NB4 (cell line): ENCODE measurements at regions not wholly inside any gene's neighbourhood (a gene's known extent, or its start where the extent isn't known, plus 50 kb on each side); places are given as distances from the start of the nearest gene placed in this dataset.

ENCODE experiments used
- DNase-seq: peaks from one replicate; pipeline ENCODE4 v3.0.0; 2010; ENCODE audit warnings: low read depth
- H3K4me3 ChIP-seq: one replicate; pipeline ENCODE4 v1.5.1; 2011; ENCODE audit warnings: mild to moderate bottlenecking, low read depth, low read length, moderate library complexity
- MYC ChIP-seq: IDR thresholded peaks from 2 replicates; pipeline ENCODE4 v1.6.1; 2011; ENCODE audit warnings: low read depth, low read length
- POLR2A ChIP-seq: IDR thresholded peaks from 2 replicates; pipeline ENCODE4 v1.6.1; 2011; ENCODE audit warnings: mild to moderate bottlenecking; ENCODE audit not compliant: insufficient read length; ENCODE audit errors: extremely low read depth
- TF ChIP-seq, protein P1 (sequence below): IDR thresholded peaks from one replicate; pipeline ENCODE4 v1.5.1; 2012; ENCODE audit warnings: low read depth, low read length
- TF ChIP-seq, protein P2 (sequence below): IDR thresholded peaks from 2 replicates; pipeline ENCODE4 v1.6.1; 2011; ENCODE audit warnings: low read depth, low read length

DNA sequence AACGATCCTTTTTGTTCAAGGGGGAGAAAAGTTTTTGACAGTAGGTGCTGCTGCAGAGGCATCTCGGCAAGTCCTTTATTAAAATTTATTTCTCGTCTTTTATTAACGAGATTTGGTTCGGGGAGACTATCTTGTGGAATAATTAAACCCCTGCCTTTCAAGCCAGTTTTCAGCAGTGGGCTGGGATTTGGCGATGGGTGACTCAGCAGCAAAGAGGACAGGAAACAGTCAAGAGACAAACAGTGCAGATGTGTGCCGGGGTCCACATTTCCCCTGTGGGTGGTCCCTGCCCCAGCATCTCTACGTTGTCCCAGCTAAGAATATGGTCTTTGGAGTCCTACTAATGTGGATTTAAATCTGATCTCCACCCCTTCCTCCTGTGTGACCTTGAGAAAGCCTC is 282.8 kb downstream of the CDH26 start:
- H3K4me3 ChIP-seq, result no peak overlapping the region
- no peak for DNase-seq
- TF ChIP-seq POLR2A, result no peak
- TF ChIP-seq, protein P1, sequence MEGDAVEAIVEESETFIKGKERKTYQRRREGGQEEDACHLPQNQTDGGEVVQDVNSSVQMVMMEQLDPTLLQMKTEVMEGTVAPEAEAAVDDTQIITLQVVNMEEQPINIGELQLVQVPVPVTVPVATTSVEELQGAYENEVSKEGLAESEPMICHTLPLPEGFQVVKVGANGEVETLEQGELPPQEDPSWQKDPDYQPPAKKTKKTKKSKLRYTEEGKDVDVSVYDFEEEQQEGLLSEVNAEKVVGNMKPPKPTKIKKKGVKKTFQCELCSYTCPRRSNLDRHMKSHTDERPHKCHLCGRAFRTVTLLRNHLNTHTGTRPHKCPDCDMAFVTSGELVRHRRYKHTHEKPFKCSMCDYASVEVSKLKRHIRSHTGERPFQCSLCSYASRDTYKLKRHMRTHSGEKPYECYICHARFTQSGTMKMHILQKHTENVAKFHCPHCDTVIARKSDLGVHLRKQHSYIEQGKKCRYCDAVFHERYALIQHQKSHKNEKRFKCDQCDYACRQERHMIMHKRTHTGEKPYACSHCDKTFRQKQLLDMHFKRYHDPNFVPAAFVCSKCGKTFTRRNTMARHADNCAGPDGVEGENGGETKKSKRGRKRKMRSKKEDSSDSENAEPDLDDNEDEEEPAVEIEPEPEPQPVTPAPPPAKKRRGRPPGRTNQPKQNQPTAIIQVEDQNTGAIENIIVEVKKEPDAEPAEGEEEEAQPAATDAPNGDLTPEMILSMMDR, result no peak
- TF ChIP-seq MYC, result no peak
- TF ChIP-seq, protein P2, sequence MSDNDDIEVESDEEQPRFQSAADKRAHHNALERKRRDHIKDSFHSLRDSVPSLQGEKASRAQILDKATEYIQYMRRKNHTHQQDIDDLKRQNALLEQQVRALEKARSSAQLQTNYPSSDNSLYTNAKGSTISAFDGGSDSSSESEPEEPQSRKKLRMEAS, result no peak

DNA sequence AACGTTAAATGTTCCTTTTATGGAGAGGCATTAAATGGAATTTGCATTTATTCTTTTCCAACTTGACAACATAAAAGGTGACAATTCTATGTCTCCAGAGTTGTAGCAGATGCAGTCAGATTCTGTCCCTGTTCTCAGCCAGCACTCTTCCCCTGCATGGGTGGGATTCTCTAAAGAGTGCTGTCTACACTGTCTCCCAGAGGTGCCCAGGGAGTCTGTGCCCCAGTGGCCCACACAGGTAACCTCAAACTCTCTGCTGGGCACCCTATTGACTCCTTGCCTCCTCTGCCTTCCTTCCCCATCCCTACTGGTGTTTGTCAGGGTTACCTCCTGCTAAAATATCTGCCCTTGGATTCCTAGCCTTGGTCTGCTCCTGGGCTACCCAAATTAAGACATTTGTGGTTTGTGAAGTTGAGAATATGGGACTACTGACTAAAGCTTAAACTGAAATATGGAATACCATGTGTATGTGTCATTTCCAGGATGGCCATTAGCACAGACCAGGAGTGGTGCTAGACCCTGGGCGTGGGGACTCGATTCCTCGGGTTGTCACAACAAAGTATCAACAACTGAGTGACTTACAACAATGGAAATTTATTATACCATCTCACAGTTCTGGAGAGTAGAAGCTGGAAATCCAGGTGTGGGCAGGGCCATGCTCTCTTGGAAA is 284.7 kb downstream of the CDH26 start:
- no peak overlapping the region for H3K4me3 ChIP-seq
- TF ChIP-seq, protein P2, result no peak
- TF ChIP-seq, protein P1, result no peak
- no peak for TF ChIP-seq POLR2A
- no peak for TF ChIP-seq MYC
- no peak for DNase-seq

DNA sequence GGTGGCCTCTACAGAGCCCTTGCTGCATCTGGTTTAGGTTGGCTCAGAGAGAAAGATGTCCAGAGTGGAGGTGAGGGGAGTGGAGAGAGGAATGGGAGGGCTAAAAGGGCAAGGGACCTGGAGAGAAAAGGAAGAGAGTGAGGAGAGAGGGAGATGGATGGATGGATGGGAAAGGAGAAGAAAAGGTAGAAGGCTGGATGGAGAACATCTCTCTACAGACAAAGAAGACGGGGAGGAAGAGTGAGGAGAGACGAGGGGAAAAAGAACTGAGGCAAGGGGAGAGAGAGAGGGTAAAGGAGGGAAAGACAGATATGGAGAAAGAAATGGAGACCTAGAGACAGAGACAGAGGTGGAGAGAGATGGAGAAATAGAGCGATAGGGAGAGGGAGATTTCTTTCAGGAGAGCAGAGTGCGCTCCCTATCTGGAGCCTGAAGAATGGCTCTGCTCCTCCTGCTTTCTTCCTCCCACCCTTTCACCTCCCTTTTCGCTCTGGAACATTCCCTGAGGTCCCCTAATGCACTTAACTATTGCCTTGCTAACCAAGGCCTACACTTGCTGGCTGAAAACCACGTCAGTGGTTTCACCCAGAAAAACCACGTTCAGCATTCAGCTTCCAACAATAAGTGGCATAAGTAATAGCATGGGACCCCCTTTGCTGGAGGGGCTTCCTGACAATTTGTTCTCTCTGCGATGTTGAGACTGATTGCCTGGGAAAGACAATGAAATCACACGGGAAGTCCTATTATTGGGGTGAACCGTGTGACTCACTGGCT is 286.3 kb downstream of the CDH26 start:
- H3K4me3 ChIP-seq, result no peak overlapping the region
- TF ChIP-seq, protein P1, result no peak
- TF ChIP-seq MYC (no peak), POLR2A (no peak)
- TF ChIP-seq, protein P2, result no peak
- no peak for DNase-seq

DNA sequence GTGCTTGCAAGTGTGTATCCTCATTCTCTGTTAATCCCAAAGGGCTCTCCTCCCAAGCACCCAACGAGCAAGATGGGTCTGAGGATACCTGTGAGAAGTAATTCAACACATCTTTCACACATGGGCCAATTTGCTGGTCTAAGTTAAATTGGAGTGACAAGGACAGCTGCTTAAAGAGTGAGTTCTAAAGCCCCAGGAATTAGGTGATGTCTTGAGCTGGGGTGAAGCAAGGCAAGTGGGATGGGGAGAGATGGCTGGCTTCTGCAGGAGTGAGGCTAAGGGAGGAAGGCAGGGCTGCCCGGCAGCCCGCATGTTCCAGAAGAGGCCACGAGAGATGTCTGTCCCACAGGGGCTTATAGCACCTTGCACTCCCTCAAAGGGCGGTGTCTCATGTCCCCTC is 288.5 kb downstream of the CDH26 start:
- no peak overlapping the region for H3K4me3 ChIP-seq
- no peak for DNase-seq
- TF ChIP-seq, protein P1, result no peak
- TF ChIP-seq MYC (no peak), POLR2A (no peak)
- TF ChIP-seq, protein P2, result no peak

DNA sequence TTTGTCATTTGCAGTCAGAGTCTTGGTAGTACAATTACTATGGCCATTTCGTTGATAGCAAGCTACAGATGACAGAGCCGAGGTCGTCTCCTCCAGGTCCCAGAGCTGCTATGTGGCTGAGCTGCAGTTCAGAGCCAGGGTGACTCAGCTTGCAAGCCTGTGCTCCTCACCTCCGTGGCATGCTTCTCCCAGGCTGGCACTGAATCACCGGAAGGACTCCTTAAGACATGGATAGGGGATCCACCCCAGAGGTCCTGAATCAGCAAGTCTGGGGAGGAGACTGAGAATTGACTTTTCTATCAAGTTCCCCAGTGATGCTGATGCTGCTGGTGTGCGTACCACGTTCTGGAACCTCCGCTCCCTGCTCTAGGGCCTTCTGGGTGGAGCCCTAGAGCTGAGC is 291.2 kb downstream of the CDH26 start:
- TF ChIP-seq, protein P1, result no peak
- TF ChIP-seq, protein P2, result no peak
- no peak for TF ChIP-seq MYC
- no peak for TF ChIP-seq POLR2A
- no peak for DNase-seq
- H3K4me3 ChIP-seq, result no peak overlapping the region
